Keratinocyte (primary cell): ENCODE measurements at regions not wholly inside any gene's neighbourhood (a gene's known extent, or its start where the extent isn't known, plus 50 kb on each side); places are given as distances from the start of the nearest gene placed in this dataset.
"Not testable (repeated sequence)": the region's sequence is repeated elsewhere in the genome, so short reads cannot be mapped to it uniquely, and the experiment has no call there.

ENCODE experiments used
- EZH2 ChIP-seq: IDR thresholded peaks from one replicate; pipeline ENCODE4 v1.6.1; 2012; ENCODE audit warnings: inconsistent platforms, mild to moderate bottlenecking, low read length, moderate library complexity
- TF ChIP-seq, protein P1 (sequence below), 3 experiments: IDR thresholded peaks in 1 of 3; conservative IDR thresholded peaks in 1 of 3; optimal IDR thresholded peaks in 1 of 3; 2 replicates in 2 of 3; 3 replicates in 1 of 3; pipeline versions ENCODE3 to v1.5.1; 2011; ENCODE audit warnings: low read length in 3 of 3, mild to moderate bottlenecking in 3 of 3, moderate library complexity in 2 of 3, control low read depth in 1 of 3, inconsistent platforms in 1 of 3; ENCODE audit not compliant: insufficient read depth in 2 of 3; ENCODE audit errors: extremely low read depth in 1 of 3

DNA sequence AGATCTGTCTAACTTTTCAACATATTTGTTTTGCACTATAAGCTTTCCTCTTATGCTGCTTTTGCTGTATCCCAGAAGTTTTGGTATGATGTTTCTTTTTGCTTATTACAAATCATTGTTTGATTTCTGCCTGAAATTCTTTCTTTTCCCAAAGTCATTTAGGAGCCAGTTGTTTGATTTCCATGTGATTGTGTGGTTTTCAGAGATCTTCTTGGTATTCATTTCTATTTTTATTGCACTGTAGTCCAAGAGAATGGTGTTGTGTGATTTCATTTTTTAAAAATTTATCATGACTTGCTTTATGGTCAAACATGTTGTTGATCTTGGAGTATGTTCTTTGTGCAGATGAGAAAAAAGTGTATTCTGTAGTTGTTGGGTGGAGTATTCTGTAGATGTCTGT is 88.1 kb downstream of the LGALS9B start:
- TF ChIP-seq, protein P1, sequence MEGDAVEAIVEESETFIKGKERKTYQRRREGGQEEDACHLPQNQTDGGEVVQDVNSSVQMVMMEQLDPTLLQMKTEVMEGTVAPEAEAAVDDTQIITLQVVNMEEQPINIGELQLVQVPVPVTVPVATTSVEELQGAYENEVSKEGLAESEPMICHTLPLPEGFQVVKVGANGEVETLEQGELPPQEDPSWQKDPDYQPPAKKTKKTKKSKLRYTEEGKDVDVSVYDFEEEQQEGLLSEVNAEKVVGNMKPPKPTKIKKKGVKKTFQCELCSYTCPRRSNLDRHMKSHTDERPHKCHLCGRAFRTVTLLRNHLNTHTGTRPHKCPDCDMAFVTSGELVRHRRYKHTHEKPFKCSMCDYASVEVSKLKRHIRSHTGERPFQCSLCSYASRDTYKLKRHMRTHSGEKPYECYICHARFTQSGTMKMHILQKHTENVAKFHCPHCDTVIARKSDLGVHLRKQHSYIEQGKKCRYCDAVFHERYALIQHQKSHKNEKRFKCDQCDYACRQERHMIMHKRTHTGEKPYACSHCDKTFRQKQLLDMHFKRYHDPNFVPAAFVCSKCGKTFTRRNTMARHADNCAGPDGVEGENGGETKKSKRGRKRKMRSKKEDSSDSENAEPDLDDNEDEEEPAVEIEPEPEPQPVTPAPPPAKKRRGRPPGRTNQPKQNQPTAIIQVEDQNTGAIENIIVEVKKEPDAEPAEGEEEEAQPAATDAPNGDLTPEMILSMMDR (optimal IDR thresholded peaks at IDR 0.05 in 1 of 3, IDR thresholded peaks at IDR 0.05 in 1 of 3, conservative IDR thresholded peaks at IDR 0.05 in 1 of 3; ENCODE audit: extremely low read depth in 1 of 3, insufficient read depth in 2 of 3, low read length in 3 of 3) = not testable (repeated sequence)
- not testable (repeated sequence) for TF ChIP-seq EZH2
